IMR-90 (cell line): ENCODE measurements at regions not wholly inside any gene's neighbourhood (a gene's known extent, or its start where the extent isn't known, plus 50 kb on each side); places are given as distances from the start of the nearest gene placed in this dataset.
A peak's percentile ranks its signal among the peaks of the same experiment; 100 is the strongest.

ENCODE experiments used
- ATAC-seq: fragments of 200-7000 bp; cut with Tn5 transposase; 2 replicates; pipeline ENCODE4 v1.9.1; 2020; ENCODE audit warnings: low read depth, mild to moderate bottlenecking, moderate library complexity
- BruUV-seq: library from RNA; stranded (reverse); fragments of 400-500 nt; replicated peaks from 2 replicates; lab custom pipeline; 2021; lab: Mats Ljungman, UMichigan
- CTCF ChIA-PET: fragments of 300-600 bp; formaldehyde crosslinking; extraction: SDS; loops from one replicate; lab custom pipeline; 2021; ENCODE audit warnings: antibody characterized with exemption; lab: Yijun Ruan, JAX
- POLR2A ChIA-PET: fragments of 300-600 bp; sonication (Branson Sonifier 250); formaldehyde crosslinking; loops from one replicate; lab custom pipeline; 2022; ENCODE audit warnings: antibody characterized with exemption; ENCODE audit not compliant: unreplicated experiment; lab: Charles Lee
- DNase-seq: peaks from one replicate; pipeline ENCODE4 v3.0.0; 2013
- H2AFZ ChIP-seq: replicated peaks from 2 replicates; pipeline ENCODE3; 2013; ENCODE audit warnings: low read length, mild to moderate bottlenecking; ENCODE audit not compliant: poor library complexity
- H2AK5ac ChIP-seq: 2 replicates; pipeline ENCODE4 v1.6.1; 2013; ENCODE audit warnings: low read depth, low read length, inconsistent platforms
- H2AK9ac ChIP-seq: replicated peaks from 2 replicates; pipeline ENCODE3; 2013; ENCODE audit warnings: mild to moderate bottlenecking, low read depth, low read length, moderate library complexity; ENCODE audit not compliant: poor library complexity
- H2BK120ac ChIP-seq: 2 replicates; pipeline ENCODE4 v1.6.1; 2013; ENCODE audit warnings: low read depth, low read length, inconsistent platforms
- H2BK15ac ChIP-seq: 3 replicates; pipeline ENCODE4 v1.6.1; 2013; ENCODE audit warnings: low read depth, low read length, inconsistent platforms
- H2BK20ac ChIP-seq: 2 replicates; pipeline ENCODE4 v1.6.1; 2013; ENCODE audit warnings: low read depth, mild to moderate bottlenecking, inconsistent platforms, low read length, moderate library complexity
- H2BK5ac ChIP-seq: 2 replicates; pipeline ENCODE4 v1.6.1; 2013; ENCODE audit warnings: mild to moderate bottlenecking, low read depth, low read length, inconsistent platforms; ENCODE audit not compliant: poor library complexity, severe bottlenecking
- H3K14ac ChIP-seq: replicated peaks from 2 replicates; pipeline ENCODE4 v1.6.1; 2013; ENCODE audit warnings: low read depth, low read length, inconsistent platforms
- H3K18ac ChIP-seq: 2 replicates; pipeline ENCODE4 v1.6.1; 2013; ENCODE audit warnings: low read depth, low read length, control low read depth
- H3K23ac ChIP-seq: 2 replicates; pipeline ENCODE4 v1.6.1; 2013; ENCODE audit warnings: low read depth, low read length, inconsistent platforms
- H3K27ac ChIP-seq: 2 replicates; pipeline ENCODE4 v1.5.1; 2013; ENCODE audit warnings: mild to moderate bottlenecking, control low read depth, low read length; ENCODE audit not compliant: insufficient read depth
- H3K27me3 ChIP-seq: 2 replicates; pipeline ENCODE4 v1.6.1; 2013; ENCODE audit warnings: low read length; ENCODE audit not compliant: control insufficient read depth, insufficient read depth
- H3K36me3 ChIP-seq: 2 replicates; pipeline ENCODE4 v1.6.1; 2013; ENCODE audit warnings: low read length, mixed read lengths; ENCODE audit not compliant: control insufficient read depth, insufficient read depth
- H3K4ac ChIP-seq: 2 replicates; pipeline ENCODE4 v1.6.1; 2013; ENCODE audit warnings: low read depth, low read length, inconsistent platforms
- H3K4me1 ChIP-seq: 2 replicates; pipeline ENCODE4 v1.6.1; 2013; ENCODE audit warnings: low read length, mixed read lengths; ENCODE audit not compliant: control insufficient read depth, insufficient read depth
- H3K4me2 ChIP-seq: 2 replicates; pipeline ENCODE4 v1.6.1; 2013; ENCODE audit warnings: low read depth, mild to moderate bottlenecking, control low read depth, low read length, moderate library complexity
- H3K4me3 ChIP-seq: 2 replicates; pipeline ENCODE4 v1.5.1; 2013; ENCODE audit warnings: low read depth, mild to moderate bottlenecking, control low read depth, low read length, moderate library complexity; ENCODE audit not compliant: insufficient read depth
- H3K56ac ChIP-seq: 2 replicates; pipeline ENCODE4 v1.6.1; 2013; ENCODE audit warnings: low read length, inconsistent platforms; ENCODE audit not compliant: insufficient read depth; ENCODE audit errors: extremely low read depth
- H3K79me1 ChIP-seq, 2 experiments: 2 replicates each; pipeline ENCODE4 v1.6.1; 2013; ENCODE audit warnings: low read length in 2 of 2, inconsistent platforms in 1 of 2, low read depth in 1 of 2
- H3K9ac ChIP-seq: 2 replicates; pipeline ENCODE4 v1.6.1; 2013; ENCODE audit warnings: low read depth, low read length, control low read depth
- H3K9me1 ChIP-seq: 2 replicates; pipeline ENCODE4 v1.6.1; 2013; ENCODE audit warnings: low read length, inconsistent platforms; ENCODE audit not compliant: insufficient read depth
- H3K9me3 ChIP-seq: 2 replicates; pipeline ENCODE4 v1.6.1; 2013; ENCODE audit warnings: low read length; ENCODE audit not compliant: control insufficient read depth, insufficient read depth
- H4K20me1 ChIP-seq: 2 replicates; pipeline ENCODE4 v1.6.1; 2013; ENCODE audit warnings: low read length, inconsistent platforms; ENCODE audit not compliant: insufficient read depth
- H4K5ac ChIP-seq: 2 replicates; pipeline ENCODE4 v1.6.1; 2013; ENCODE audit warnings: mild to moderate bottlenecking, low read depth, low read length, control low read depth
- H4K8ac ChIP-seq, 2 experiments: 2 replicates each; pipeline ENCODE4 v1.6.1; 2013; ENCODE audit warnings: low read depth in 2 of 2, low read length in 2 of 2, control low read depth in 1 of 2, inconsistent platforms in 1 of 2
- H4K91ac ChIP-seq: 2 replicates; pipeline ENCODE4 v1.6.1; 2013; ENCODE audit warnings: low read depth, low read length, inconsistent platforms; ENCODE audit not compliant: insufficient read depth
- BHLHE40 ChIP-seq: fragments of 150-350 bp; IDR thresholded peaks from 2 replicates; pipeline ENCODE4 v1.6.1; 2016; ENCODE audit warnings: mild to moderate bottlenecking, low read depth, low read length
- CEBPB ChIP-seq: IDR thresholded peaks from 2 replicates; pipeline ENCODE4 v1.6.1; 2012; ENCODE audit warnings: low read depth, low read length, improper control_type of control experiment
- CHD1 ChIP-seq: IDR thresholded peaks from 2 replicates; pipeline ENCODE4 v1.6.1; 2012; ENCODE audit warnings: low read depth, low read length, improper control_type of control experiment
- FOS ChIP-seq: fragments of 150-350 bp; IDR thresholded peaks from 2 replicates; pipeline ENCODE4 v1.6.1; 2016; ENCODE audit warnings: low read depth, low read length
- MAFK ChIP-seq: IDR thresholded peaks from 2 replicates; pipeline ENCODE4 v1.6.1; 2012; ENCODE audit warnings: low read depth, low read length, improper control_type of control experiment
- MAZ ChIP-seq: IDR thresholded peaks from 2 replicates; pipeline ENCODE4 v1.6.1; 2012; ENCODE audit warnings: low read depth, mild to moderate bottlenecking, low read length, improper control_type of control experiment, moderate library complexity, borderline replicate concordance
- MXI1 ChIP-seq: IDR thresholded peaks from 2 replicates; pipeline ENCODE4 v1.6.1; 2012; ENCODE audit warnings: low read depth, mild to moderate bottlenecking, low read length, moderate library complexity, borderline replicate concordance
- NFE2L2 ChIP-seq: fragments of 150-350 bp; IDR thresholded peaks from 2 replicates; pipeline ENCODE4 v1.6.1; 2016; ENCODE audit warnings: low read depth, mild to moderate bottlenecking, low read length
- POLR2A ChIP-seq: IDR thresholded peaks from 2 replicates; pipeline ENCODE4 v1.6.1; 2012; ENCODE audit warnings: mild to moderate bottlenecking, low read depth, low read length
- RAD21 ChIP-seq: IDR thresholded peaks from 2 replicates; pipeline ENCODE4 v1.6.1; 2012; ENCODE audit warnings: low read length, improper control_type of control experiment
- RCOR1 ChIP-seq: IDR thresholded peaks from 2 replicates; pipeline ENCODE4 v1.6.1; 2012; ENCODE audit warnings: mild to moderate bottlenecking, low read length, improper control_type of control experiment; ENCODE audit not compliant: insufficient replicate concordance
- RFX5 ChIP-seq: IDR thresholded peaks from 2 replicates; pipeline ENCODE4 v1.8.0; 2012; ENCODE audit warnings: low read depth, mild to moderate bottlenecking, low read length, moderate library complexity
- SMC3 ChIP-seq: fragments of 150-350 bp; IDR thresholded peaks from 2 replicates; pipeline ENCODE4 v1.6.1; 2016; ENCODE audit warnings: low read depth, mild to moderate bottlenecking, antibody characterized with exemption, low read length, moderate library complexity
- USF2 ChIP-seq: fragments of 150-350 bp; IDR thresholded peaks from 2 replicates; pipeline ENCODE4 v1.6.1; 2017; ENCODE audit warnings: mild to moderate bottlenecking, antibody characterized with exemption, low read length, low read depth
- WGBS, 2 experiments: methylation state at CpG; one replicate each; pipeline versions ENCODE4 v1.1.5 to v1.1.7; 2013; ENCODE audit warnings: missing lambda C conversion rate in 2 of 2; ENCODE audit not compliant: insufficient read length in 1 of 2; ENCODE audit errors: extremely low coverage in 2 of 2; 5-methylcytosine and 5-hydroxymethylcytosine counted together
- dilution Hi-C: fragments of 300-500 bp; cut with HindIII; formaldehyde crosslinking; loops from one replicate; pipeline ENCODE4 v1.14.3; 2018; ENCODE audit warnings: low sequenced_read_pairs; ENCODE audit not compliant: unreplicated experiment
- in situ Hi-C: fragments of 300-500 bp; cut with MboI; formaldehyde crosslinking; loops from 3 replicates; pipeline ENCODE4 v1.14.3; 2019; ENCODE audit warnings: low sequenced_read_pairs, inconsistent platforms, mixed read lengths
- intact Hi-C: fragments of 100-400 bp; cut with micrococcal nuclease; formaldehyde crosslinking; loops from 2 replicates; pipeline ENCODE4 v1.10.0; 2022
- TF ChIP-seq, protein P1 (sequence below): conservative IDR thresholded peaks from 2 replicates; pipeline ENCODE4 v1.5.1; 2012; ENCODE audit warnings: mild to moderate bottlenecking, low read depth, low read length, improper control_type of control experiment

GRCh38 chr13:51523082-51523518 is 61.2 kb upstream of the WDFY2 start:
- Histone ChIP-seq H3K4ac (peak overlapping the region; percentile 90), H2AK5ac (peak overlapping the region; percentile 74; the same call in 1 of the 2 replicates), H2BK120ac (peak overlapping the region; percentile 83), H4K5ac (no peak overlapping the region; the same call in 1 of the 2 replicates), H2AK9ac (peak overlapping the region; percentile 71), H3K4me2 (no peak overlapping the region), H3K23ac (peak overlapping the region; percentile 52; the same call in 1 of the 2 replicates), H2BK20ac (peak overlapping the region; percentile 84), H3K79me1 (no peaks in the 10 kb centered on the region; a peak in 1 of 4 replicates), H3K18ac (peak overlapping the region; percentile 79; the same call in 1 of the 2 replicates), H4K8ac (peak overlapping the region; percentile 57 to 75; a peak in 3 of 4 replicates), H3K9ac (no peak overlapping the region), H3K14ac (peak overlapping the region; percentile 81), H3K4me1 (peaks cover 25% of the 10 kb centered on the region), H2BK15ac (peak overlapping the region; percentile 93; the same call in 1 of the 3 replicates), H3K56ac (no peak overlapping the region), H3K9me1 (peaks cover 27% of the 10 kb centered on the region), H2BK5ac (peak overlapping the region; percentile 84), H3K9me3 (no peaks in the 10 kb centered on the region), H3K36me3 (no peaks in the 10 kb centered on the region), H4K20me1 (no peaks in the 10 kb centered on the region), H3K27me3 (no peaks in the 10 kb centered on the region), H3K4me3 (no peak overlapping the region), H2AFZ (peak overlapping the region; percentile 83), H3K27ac (peak overlapping the region; percentile 70), H4K91ac (peak overlapping the region; percentile 58)
- BruUV-seq, result no TSS peak
- intact Hi-C loops, result loop anchor here (5.0 kb wide), 1 partner anchor 71 kb away; the partner anchor contains the start of gene INTS6
- WGBS, 2 experiments, result no CpG with 5 or more reads among the region's 4 CpGs
- peak; percentile 7; the same call in 1 of the 2 replicates for TF ChIP-seq SMC3
- TF ChIP-seq RFX5, result no peak
- TF ChIP-seq CEBPB, result peak; percentile 78
- TF ChIP-seq CHD1, result no peak
- no peak for TF ChIP-seq RAD21
- no peak for TF ChIP-seq MAFK
- no peak for TF ChIP-seq FOS
- TF ChIP-seq USF2, result no peak
- no peak for TF ChIP-seq RCOR1
- TF ChIP-seq, protein P1, sequence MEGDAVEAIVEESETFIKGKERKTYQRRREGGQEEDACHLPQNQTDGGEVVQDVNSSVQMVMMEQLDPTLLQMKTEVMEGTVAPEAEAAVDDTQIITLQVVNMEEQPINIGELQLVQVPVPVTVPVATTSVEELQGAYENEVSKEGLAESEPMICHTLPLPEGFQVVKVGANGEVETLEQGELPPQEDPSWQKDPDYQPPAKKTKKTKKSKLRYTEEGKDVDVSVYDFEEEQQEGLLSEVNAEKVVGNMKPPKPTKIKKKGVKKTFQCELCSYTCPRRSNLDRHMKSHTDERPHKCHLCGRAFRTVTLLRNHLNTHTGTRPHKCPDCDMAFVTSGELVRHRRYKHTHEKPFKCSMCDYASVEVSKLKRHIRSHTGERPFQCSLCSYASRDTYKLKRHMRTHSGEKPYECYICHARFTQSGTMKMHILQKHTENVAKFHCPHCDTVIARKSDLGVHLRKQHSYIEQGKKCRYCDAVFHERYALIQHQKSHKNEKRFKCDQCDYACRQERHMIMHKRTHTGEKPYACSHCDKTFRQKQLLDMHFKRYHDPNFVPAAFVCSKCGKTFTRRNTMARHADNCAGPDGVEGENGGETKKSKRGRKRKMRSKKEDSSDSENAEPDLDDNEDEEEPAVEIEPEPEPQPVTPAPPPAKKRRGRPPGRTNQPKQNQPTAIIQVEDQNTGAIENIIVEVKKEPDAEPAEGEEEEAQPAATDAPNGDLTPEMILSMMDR, result no peak
- no peak for TF ChIP-seq POLR2A
- TF ChIP-seq MAZ, result 0 out of 2 replicates have a peak, but pooled peaks have one; percentile 8
- TF ChIP-seq MXI1, result no peak
- TF ChIP-seq NFE2L2, result no peak
- 0 out of 2 replicates have a peak, but pooled peaks have one; percentile 1 for TF ChIP-seq BHLHE40
- in situ Hi-C loops, result no loop called here
- DNase-seq (peak; percentile 69), ATAC-seq (peak; percentile 12; the same call in 1 of the 2 replicates)
- dilution Hi-C loops, result no loop called here
- ChIA-PET CTCF (interaction anchor here (0.9 kb wide), 1 partner anchor 42 kb away, joined by 7 read pairs; no protein-coding TSS in a partner anchor), POLR2A (interaction anchor here (0.7 kb wide), 1 partner anchor 70 kb away, joined by 3 read pairs; no protein-coding TSS in a partner anchor)
